ENCODE measurements at regions not wholly inside any gene's neighbourhood (a gene's known extent, or its start where the extent isn't known, plus 50 kb on each side); places are given as distances from the start of the nearest gene placed in this dataset.

DNA sequence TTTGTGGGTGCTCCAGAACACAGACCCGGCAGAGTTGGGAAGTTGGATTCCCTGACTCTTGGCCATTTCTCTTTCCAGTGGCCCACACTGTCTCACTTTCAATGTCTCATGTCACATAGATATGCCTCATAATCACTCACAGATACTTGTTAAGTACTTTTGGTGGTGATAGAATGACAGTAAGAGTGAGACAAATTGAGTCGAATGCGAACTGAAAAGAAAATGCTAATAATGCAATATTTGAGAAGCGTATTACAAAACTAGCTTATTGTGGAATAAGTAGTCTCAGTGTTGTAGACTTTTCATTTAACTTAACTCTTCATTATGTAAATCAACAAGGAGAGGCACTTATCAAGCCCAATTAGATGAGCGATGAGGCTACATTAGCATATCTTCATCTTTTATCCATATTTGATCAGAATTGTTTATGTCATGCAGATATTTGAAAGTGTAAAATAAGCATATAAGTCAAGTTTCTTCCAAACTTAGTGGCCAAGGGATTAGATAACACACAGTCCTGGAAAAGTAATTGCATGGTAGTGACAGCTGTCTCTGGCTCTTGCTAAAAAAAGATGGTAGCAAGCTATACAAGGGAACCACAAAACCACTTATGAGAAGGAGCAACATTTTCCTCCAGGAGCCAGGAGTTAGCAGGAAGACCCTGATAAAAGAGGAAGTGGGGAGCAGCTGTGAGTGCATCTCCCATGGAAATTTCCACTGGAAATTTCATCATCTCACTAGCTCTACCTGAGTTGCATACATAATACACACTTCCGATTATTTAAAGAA, 243.6 kb downstream of the ARRDC4 start:
- no peak for DNase-seq

DNA sequence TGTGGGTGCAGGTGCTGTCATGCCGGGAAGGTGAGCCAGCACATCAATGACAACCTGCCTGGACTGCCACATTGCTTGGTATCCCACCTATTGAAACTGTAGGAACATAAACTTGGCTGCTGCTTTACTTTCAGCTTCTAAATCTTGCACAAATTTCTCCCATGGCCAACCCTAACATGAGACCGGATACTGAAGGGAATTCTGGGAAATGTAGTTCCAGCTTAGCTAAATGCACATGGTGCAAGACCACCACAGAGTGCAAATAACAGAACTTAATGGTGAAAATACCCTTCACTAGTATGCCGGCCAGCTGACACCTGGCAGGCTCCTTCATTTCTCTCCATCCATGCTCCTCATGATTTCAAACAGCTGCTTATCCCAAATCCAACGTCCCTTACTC, 247.4 kb downstream of the ARRDC4 start:
- no peak for DNase-seq

DNA sequence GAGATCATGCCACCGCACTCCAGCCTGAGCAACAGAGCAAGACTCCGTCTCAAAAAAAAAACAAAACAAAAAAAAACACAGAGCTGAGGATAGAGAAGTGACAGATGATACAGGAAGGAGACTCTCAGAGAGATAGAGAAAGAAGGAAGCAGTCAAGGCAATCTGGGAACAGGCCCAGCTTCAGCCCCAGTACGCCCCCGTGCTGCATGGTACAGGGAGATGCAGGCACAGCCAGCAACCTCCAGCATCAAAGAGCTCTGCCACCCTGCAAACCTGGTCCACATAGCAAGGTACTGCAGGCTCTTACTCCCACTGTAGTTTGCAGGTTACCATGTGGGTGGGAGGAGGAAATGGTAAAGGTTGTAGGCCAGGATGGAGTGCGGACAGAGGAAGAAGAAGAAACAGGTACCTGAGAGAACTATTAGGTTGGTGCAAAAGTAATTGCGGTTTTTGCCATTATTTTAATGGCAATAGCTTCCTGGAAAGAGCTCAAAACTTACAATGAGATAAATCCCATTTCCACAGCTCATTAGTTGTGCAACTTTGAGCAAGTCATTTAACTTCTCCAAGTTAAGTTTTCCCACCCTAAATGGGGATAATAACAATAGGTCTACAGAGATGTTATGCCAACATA, 253.0 kb downstream of the ARRDC4 start:
- no peak for DNase-seq

DNA sequence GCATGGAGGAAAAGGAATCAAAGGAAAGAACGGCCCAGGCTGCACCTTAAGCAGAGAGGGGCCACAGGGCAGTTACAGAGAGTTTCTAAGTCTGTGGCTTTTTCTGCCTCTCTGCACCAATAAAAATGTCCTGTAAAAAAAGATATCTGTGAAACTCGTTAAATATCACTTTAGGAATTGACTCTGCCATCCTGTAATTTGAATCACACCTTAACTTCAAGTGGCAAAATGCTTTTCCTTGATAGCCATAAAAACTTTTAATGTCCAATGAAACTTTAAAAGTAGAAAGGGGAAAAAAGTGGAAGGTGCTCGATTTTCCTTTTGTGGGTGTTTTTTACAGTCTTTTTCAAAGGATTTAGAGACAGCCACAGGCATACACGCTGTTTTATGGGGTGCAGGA, 255.7 kb downstream of the ARRDC4 start:
- no peak for DNase-seq

DNA sequence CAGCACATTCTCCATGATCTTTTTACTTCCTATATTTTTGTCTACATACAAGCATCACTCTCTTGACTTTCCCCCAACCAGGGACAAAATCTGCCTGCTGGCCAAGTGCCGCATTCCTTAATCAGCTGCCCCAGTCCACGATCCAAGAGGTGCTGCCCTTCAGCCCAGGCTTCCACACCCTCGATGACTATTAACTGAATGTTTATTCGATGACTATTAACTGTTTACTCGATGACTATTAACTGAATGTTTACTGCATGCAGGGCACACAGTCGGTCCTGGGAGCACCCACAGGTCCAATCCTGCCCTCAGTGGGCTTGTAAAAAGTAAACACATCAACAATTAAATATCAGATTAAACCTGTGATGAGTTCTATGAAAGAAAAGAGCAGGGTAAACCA, 256.9 kb downstream of the ARRDC4 start:
- DNase-seq: no peak

DNA sequence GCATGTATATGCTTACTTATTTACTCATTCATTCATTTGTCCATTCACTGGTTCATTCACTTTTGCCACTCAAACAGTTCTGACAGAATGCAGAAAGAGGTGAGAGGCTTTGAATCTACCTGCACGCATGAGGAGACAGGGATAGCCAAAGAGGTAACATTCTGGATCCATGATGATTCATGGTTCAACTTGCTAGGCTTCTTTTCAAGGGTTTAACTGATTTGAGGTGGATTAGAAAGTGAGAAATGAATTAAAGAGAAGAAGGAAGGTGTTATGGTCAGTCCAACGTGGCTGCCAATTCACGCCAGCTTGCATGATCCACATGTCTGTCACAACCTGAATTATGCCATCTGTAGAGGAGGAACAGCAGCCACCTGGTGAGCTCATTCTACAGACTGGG, 260.6 kb downstream of the ARRDC4 start:
- no peak for DNase-seq

DNA sequence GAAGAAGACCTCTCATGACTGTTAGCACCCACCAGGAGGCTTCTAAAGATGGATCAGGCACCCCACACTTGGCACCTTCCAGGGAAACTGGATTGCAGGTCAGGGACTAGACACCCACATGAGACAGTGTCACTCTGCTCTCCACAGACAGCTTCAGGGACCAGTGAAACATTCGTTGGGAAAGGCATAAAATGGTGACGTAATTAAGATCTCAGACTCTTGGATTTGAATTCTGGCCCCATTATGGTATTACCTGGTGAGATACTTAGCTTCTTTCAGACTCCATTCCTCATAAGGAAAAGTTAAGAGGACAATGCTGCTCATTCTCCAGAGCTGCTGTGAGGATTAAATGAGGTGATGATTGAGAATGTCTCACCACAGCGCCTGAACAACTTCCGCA, 261.1 kb downstream of the ARRDC4 start:
- DNase-seq: no peak

DNA sequence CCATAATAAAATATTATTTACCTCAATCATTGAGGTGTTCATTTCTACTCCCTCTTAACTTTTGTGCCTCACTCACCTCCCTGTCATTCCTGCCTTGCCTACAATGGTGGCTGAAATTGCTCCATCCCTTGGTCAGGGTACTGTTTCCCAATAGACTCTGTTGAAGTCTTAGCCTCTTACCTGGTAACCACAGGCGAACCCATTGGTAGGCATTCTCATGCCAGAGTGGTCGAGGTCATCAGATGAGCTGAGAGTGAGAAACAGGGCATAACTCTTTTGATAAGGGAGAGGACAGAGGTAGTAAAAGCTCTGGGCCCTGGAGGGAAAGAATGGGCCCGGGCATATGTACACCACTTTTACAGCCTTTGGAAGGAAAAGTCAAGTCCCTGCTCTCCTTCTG, 265.6 kb downstream of the ARRDC4 start:
- no peak for DNase-seq

DNA sequence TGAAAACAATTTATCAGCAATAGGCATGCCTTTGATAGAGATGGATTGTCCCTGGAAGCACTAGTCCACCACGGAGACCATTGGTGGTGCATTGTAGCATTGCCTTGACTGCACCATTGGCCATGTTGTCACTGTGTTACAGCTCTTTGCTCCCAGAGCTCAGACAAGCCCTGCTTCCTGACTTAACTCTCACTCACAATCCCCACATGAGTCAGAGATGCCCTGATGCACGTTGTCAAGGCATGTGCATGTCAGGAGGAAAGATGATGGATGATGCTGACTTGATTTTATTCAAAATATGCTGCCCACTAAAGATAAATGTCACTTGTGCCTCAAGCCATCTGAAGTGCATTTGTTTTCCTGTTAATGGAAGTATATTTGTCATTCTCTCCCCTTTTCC, 266.1 kb downstream of the ARRDC4 start:
- DNase-seq: no peak

DNA sequence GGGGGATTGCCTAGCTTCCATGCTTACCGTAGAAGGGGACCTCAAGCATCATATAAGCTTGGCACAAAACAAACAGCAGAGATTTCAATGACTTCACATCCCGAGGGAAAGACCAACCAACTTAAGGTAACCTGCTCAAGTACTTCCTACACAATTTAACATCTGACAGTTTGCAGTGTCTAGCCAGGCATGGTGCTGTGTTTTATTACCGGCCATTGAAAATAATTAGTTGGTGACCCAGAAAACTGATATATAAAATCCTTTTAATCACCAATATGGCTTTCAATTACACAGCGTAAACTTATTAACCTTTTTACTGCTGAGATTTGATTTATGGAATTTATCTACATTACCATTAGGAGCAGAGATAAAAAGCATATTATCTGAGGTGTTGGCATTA, 268.3 kb downstream of the ARRDC4 start:
- no peak for DNase-seq

DNA sequence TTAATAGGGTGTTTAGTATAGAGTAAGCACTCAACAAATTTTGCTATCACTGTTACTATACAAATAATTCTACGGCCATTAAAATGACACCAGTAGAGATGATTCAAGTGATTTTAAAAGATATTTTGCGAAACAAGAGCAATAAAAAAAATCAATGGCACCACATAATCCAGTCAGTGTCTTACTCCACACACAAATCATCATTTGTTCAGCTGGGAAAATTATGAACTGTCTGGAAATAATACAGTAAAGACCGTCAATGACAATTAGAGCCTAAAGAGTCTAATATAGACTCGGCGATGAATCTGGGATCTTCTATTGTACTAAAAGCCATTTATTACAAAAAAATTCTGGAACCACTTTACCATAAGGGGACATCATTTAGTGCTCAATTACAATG, 270.5 kb downstream of the ARRDC4 start:
- no peak for DNase-seq

DNA sequence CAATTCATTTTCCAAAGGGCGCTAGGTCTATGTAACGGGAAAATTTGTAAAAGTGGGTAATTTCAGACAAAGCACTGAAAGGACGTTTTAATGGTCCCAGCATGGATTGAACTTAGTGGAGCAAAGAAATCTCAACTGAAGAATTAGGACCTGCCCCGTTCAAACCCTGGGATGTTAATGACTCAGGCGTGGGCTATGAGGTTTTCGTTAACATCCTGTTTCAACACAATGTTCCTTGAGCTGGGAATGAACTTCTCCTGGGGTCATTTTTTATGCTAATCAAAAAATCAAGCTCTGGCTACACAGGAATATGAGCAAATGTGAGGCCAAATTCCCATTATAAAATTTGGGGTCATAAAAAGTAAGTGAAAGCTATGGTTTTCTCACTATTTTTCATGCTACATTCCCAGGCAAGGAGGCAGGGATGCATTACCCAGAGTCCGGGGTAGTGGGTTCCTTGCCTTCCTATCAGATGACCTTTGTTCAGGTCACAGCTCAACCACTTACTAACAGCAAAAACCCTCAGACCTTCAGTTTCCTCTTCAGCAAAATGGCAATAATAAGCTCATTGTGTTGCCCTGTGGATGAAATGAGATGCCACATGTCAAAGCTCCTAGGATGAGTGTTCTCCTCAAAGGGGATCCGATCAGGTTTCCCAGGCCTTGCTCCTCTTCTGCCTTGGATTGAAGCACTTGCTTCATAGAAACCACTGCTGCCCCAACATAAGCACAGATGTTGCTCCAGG, 271.4 kb downstream of the ARRDC4 start:
- DNase-seq: no peak

DNA sequence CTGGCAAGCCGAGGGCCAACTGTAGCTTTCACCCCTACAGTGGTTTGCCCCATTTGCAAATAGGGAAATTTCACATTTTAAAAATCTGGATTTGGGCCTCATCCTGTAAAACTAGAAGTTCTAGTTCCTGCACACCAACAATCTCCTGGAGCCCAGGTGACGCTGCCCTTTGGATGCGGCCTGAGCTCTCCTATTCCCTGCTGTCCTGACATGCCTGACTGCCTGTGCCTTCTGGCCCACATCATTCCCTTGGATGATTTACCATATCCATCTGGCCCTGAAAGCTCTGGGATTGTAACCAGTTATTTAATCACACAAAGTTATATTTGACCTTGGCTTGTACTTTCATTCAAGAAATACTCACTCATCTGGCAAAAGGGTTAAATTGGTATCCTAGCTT, 272.3 kb downstream of the ARRDC4 start:
- DNase-seq: no peak

DNA sequence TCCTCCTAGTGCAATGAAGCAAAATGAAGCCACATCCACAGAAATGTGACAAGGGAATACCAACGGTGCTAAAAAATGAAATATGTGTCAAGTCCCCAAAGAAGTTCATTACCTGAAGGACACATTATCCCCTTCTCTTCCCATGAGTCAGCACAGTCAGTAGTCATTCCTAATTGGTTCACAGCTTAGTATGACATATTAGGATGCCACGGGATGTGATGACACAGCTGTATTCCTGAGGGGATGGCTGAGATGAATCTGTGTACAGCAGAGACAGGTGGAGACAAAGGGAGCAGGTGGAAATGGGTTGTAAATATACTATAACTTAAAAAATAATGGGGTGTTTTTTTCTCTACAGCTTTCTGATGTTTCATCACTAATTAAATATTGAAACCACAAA, 273.4 kb downstream of the ARRDC4 start:
- no peak for DNase-seq

DNA sequence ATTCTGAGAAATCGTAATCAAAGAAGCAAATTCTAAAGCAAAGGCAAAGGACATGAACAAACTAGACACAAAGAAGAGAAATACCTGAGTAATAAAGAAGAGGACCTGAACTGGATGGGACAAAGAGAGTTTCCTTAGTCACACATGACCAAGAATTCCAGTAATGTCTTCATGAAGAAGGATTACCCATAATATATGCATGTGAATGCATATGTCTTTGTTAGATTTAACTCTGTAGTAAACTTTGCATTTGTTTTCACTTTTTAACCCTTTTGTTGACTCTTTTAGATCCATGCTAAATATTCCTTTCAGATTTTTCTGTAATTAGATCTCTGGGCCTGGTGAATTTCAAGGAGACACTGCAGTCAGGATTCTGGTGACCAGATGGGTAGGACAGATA, 279.8 kb downstream of the ARRDC4 start:
- no peak for DNase-seq

DNA sequence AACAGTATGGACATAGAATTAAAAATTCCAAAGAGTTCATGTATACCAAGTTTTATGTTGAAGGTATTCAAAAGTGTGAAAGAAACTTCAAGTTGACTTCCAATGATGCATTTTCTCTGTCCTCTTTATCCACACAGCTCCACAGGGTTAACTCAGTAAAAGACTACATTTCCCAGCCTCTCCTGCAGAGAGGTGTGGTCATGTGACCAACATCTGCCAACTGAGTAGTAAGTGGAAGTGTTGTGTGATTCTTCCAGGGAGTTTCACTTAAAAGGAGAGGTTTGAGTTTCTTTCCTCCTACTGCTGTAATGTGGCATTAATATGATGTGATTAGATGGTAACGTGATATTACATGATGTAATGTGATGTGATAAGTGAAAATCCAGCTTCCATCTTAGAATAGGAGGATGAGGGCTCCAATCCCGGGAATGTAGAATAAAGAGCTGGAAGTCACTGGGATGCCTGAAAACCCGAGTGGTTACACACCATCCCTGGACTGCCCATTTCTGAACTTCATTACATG, 280.6 kb downstream of the ARRDC4 start:
- DNase-seq: no peak

DNA sequence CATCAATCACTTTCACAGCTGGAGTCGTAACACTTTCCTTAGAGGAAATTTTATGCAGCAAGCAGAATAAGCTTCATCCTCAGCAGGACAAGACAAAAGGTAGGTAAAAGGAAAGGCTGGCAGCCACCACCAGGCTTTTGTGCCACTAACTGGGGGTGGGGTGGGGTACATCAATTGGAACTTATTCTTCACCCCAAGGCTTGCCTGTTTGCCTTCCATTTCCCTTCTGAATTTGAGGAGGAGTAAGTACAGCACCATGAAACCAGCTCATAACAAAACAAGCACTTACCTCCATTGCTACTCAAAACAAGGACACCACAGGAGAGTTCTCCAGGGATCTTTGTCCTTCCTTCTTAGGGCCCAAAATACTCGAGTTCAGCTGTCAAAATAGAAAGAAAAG, 296.8 kb downstream of the ARRDC4 start:
- no peak for DNase-seq

DNA sequence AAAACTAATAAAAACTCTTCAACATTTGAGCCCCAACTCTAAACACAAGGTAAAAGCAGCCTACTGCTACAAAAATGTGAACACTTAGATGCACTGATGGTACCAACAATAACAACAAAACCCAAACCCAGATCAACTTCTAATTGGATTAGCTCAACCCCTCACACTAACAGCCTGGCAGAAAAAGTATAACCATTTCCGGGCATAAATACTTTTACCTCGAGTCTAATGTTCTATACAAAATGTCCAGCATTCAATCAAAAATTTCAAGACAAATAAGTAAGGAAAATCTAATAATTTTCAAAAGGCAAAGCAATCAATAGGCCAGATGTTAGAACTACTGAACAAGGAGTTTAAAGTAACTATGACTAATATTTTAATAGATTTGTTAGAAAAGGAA, 303.3 kb downstream of the ARRDC4 start:
- DNase-seq: no peak

DNA sequence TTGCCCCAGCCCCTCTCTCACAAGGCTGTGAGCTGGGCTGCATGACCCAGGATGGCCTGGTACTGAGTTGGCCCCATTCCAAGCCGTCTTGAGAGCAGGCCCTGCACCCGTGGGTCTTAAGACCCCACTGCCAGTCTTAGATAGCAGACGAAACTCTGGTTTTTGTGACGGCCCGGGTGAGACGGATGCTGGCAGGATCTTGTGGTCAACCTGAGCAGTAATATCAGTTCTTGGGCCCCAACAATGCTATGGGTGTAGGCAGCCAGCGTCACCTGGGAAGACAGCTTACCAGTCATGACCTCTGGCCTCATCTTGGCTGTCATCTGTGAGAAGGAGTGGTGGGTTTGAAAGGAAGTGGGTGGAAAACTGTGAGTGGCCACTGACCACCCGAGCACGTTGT, 305.8 kb downstream of the ARRDC4 start:
- no peak for DNase-seq

DNA sequence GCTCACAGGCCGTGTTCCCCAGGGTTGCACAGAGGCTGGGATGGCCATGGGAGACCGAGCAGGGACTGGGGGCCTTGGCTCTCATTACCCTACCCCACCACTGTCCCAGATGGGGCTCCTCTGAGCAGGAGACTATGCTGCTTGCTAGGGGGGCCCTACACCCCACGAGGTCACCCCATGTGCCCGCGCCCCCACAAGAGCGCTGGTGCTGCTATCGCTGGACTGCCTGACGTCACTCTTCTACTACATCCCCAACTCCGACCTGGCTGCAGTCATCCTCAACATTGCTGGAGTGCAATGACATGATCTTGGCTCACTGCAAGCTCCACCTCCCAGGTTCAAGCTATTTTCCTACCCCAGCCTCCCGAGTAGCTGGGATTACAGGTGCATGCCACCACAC, 307.7 kb downstream of the ARRDC4 start:
- no peak for DNase-seq

DNA sequence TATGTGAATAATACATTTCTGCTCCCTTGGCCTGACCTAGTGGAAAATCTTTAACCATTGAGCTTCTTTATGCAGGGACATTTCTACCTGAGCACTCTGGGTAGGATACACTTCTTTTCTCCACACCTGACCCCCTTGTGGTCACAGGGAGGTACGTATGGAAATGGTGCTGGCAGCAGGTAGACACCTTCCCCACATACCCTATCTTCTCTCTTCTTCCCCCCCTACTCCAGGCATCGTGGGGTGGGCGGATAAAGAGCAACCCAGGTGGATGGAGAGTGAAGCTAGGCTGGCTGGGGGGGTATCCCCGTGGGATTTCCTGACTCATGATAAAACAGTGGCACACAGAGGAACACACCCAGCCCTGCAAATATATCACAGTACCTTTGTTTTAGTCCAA, 312.1 kb downstream of the ARRDC4 start:
- no peak for DNase-seq

DNA sequence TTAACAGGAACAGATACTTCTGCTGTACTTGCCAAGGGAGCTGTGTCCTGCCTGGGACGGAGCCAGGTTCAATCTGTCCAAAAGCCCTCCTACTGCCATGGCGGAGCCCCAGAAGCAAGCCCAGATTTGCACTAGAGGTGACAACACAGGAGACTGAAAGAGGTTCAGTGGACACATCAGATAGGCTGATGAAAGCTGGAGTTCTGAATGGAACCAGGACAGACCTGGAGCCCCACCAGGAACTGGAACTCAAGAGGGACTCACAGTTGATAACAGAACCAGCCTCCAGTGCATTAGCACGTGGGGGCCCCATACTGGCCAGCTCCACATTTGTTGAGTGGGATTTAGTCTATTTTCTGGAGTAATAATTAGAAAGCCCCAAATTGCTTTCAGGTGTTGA, 315.5 kb downstream of the ARRDC4 start:
- DNase-seq: no peak

DNA sequence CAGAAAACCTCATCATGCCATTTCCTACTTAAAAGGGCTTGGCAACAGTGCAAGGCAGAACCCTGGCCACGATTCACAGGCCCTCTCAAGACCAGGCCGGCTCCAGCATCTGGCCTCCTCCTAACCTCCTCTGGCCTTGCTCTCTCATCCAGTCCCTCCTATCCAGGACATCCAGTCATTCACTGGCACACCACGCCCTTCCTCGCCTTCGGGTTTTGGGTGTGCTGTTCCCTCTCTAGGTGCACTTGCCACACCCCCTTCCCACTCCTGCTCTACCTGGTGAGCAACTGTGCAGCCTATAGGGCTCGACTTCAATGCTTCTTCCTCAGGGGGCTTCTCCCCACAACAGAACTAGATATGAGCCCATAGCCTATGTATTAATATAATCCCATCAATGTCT, 317.1 kb downstream of the ARRDC4 start:
- DNase-seq: no peak

All from NCI-H2107 (cell line).